AG09319 (cell line): ENCODE measurements at regions not wholly inside any gene's neighbourhood (a gene's known extent, or its start where the extent isn't known, plus 50 kb on each side); places are given as distances from the start of the nearest gene placed in this dataset.

Source experiments
- DNase-seq: peaks from one replicate; pipeline ENCODE4 v3.0.0-alpha.2; 2010; ENCODE audit warnings: low read depth; ENCODE audit errors: extremely low read depth
- CTCF ChIP-seq: IDR thresholded peaks from 2 replicates; pipeline ENCODE4 v1.5.1; 2011; ENCODE audit warnings: low read depth, mild to moderate bottlenecking, inconsistent platforms, low read length, moderate library complexity

GRCh38 chr10:105986912-105987635, 1177.4 kb downstream of the SORCS1 start:
- no peak for DNase-seq

GRCh38 chr10:105986486-105986885, 1178.0 kb downstream of the SORCS1 start:
- no peak for TF ChIP-seq CTCF
- DNase-seq, result no peak

More at GRCh38 chr10:105986912-105987635, 1177.4 kb downstream of the SORCS1 start:
- TF ChIP-seq CTCF, result no peak

- no peak for TF ChIP-seq CTCF
- no peak for DNase-seq
Observed at GRCh38 chr10:105982735-105983134, 1181.8 kb downstream of the SORCS1 start.

- DNase-seq, result no peak
- no peak for TF ChIP-seq CTCF
Observed at GRCh38 chr10:105981679-105982078, 1182.8 kb downstream of the SORCS1 start.

GRCh38 chr10:105974803-105975456, 1189.6 kb downstream of the SORCS1 start:
- DNase-seq, result no peak
- peak; percentile 60 for TF ChIP-seq CTCF

- no peak for TF ChIP-seq CTCF
- DNase-seq, result no peak
Observed at GRCh38 chr10:105973902-105974301, 1190.6 kb downstream of the SORCS1 start.

GRCh38 chr10:105973360-105973759, 1191.1 kb downstream of the SORCS1 start:
- no peak for DNase-seq
- TF ChIP-seq CTCF, result no peak
